ENCODE measurements at regions not wholly inside any gene's neighbourhood (a gene's known extent, or its start where the extent isn't known, plus 50 kb on each side); places are given as distances from the start of the nearest gene placed in this dataset.

- DNase-seq (ENCODE audit: low read depth), result no peak
- no peak overlapping the region for H3K4me3 ChIP-seq (ENCODE audit: low read depth, low read length)
- no peak for TF ChIP-seq CTCF (IDR thresholded peaks at IDR 0.05; ENCODE audit: low read depth, low read length, missing control alignments)
These were observed 290.5 kb downstream of the RFC3 start for GRCh38 chr13:34108410-34108809.

GRCh38 chr13:34114581-34114980 lies 296.6 kb downstream of the RFC3 start:
- no peak for TF ChIP-seq CTCF (IDR thresholded peaks at IDR 0.05; ENCODE audit: low read depth, low read length, missing control alignments)
- DNase-seq (ENCODE audit: low read depth), result no peak

GRCh38 chr13:34116651-34117050 lies 298.7 kb downstream of the RFC3 start:
- DNase-seq (ENCODE audit: low read depth), result no peak
- H3K4me3 ChIP-seq (ENCODE audit: low read depth, low read length), result no peak overlapping the region
- TF ChIP-seq CTCF (IDR thresholded peaks at IDR 0.05; ENCODE audit: low read depth, low read length, missing control alignments), result no peak

More at GRCh38 chr13:34114581-34114980, 296.6 kb downstream of the RFC3 start:
- H3K4me3 ChIP-seq (ENCODE audit: low read depth, low read length), result no peak overlapping the region

- no peak overlapping the region for H3K4me3 ChIP-seq (ENCODE audit: low read depth, low read length)
- DNase-seq (ENCODE audit: low read depth), result no peak
- no peak for TF ChIP-seq CTCF (IDR thresholded peaks at IDR 0.05; ENCODE audit: low read depth, low read length, missing control alignments)
These were observed 306.8 kb downstream of the RFC3 start for GRCh38 chr13:34124666-34125306.

- TF ChIP-seq CTCF (IDR thresholded peaks at IDR 0.05; ENCODE audit: low read depth, low read length, missing control alignments), result no peak
- no peak overlapping the region for H3K4me3 ChIP-seq (ENCODE audit: low read depth, low read length)
- DNase-seq (ENCODE audit: low read depth), result no peak
These were observed 309.6 kb downstream of the RFC3 start for GRCh38 chr13:34127523-34127922.

GRCh38 chr13:34128661-34129060 lies 310.7 kb downstream of the RFC3 start:
- no peak overlapping the region for H3K4me3 ChIP-seq (ENCODE audit: low read depth, low read length)
- no peak for DNase-seq (ENCODE audit: low read depth)
- TF ChIP-seq CTCF (IDR thresholded peaks at IDR 0.05; ENCODE audit: low read depth, low read length, missing control alignments), result no peak

GRCh38 chr13:34129436-34129835 lies 311.5 kb downstream of the RFC3 start:
- no peak overlapping the region for H3K4me3 ChIP-seq (ENCODE audit: low read depth, low read length)
- no peak for DNase-seq (ENCODE audit: low read depth)
- TF ChIP-seq CTCF (IDR thresholded peaks at IDR 0.05; ENCODE audit: low read depth, low read length, missing control alignments), result no peak

Measured in GM12864 (cell line).